ENCODE measurements at regions not wholly inside any gene's neighbourhood (a gene's known extent, or its start where the extent isn't known, plus 50 kb on each side); places are given as distances from the start of the nearest gene placed in this dataset.

DNA sequence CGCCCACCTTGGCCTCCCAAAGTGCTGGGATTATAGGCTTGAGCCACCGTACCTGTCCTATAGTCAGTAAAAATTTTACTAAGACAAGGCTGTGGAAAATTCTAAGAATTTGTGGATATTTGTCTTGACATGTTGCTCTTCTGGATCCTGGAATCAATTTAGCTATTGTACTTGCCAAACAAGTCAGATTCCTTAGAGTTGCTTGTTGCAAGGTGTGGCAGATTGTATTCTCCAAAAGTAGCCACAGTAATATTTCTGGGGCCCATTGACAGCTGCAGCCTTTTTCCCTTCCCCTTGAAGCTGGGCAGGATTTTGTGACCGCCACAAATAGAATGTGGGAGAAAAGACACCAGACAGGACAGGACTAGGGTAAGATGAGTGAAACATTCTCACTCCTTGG, 98.8 kb upstream of the TMTC4 start:
- DNase-seq (ENCODE audit: low spot score), result no peak
- CTCF ChIA-PET (ENCODE audit: low intra/inter-chr PET ratio, low total read pairs), result no interaction called here
- WGBS (ENCODE audit: low lambda C conversion rate), result 54% methylated on average over 3 of the region's 3 CpGs
- POLR2A ChIA-PET, result no interaction called here
- H3K4me3 ChIP-seq (replicated peaks in 1 of 3; ENCODE audit: insufficient read depth in 1 of 3, low read depth in 2 of 3, low read length in 3 of 3), result no peak overlapping the region
- in situ Hi-C loops (cut with HindIII; ENCODE audit: extremely low pct_ligation_motif_present, low pct_unique_long_range_greater_than_20kb), result no loop called here
- intact Hi-C loops (cut with micrococcal nuclease; ENCODE audit: unreplicated experiment), result no loop called here
- H3K27ac ChIP-seq (ENCODE audit: extremely low read length, insufficient read depth, low read length), result no peak overlapping the region
- H4K20me1 ChIP-seq (ENCODE audit: insufficient read depth, low read length), result no peaks in the 10 kb centered on the region
- H2AFZ ChIP-seq (ENCODE audit: low read length), result no peak overlapping the region
- no peak for FAIRE-seq
- H3K9me3 ChIP-seq (ENCODE audit: low read length), result no peaks in the 10 kb centered on the region
- ATAC-seq, result no peak
- H3K9ac ChIP-seq (ENCODE audit: insufficient read depth, low read depth, low read length), result no peak overlapping the region
- no peak for TF ChIP-seq JUN (CRISPR knock-in tag; IDR thresholded peaks at IDR 0.05)
- TF ChIP-seq TBP (CRISPR knock-in tag; IDR thresholded peaks at IDR 0.05), result no peak
- TF ChIP-seq NR3C1 (CRISPR knock-in tag; IDR thresholded peaks at IDR 0.05), result no peak
- TF ChIP-seq, protein P1, sequence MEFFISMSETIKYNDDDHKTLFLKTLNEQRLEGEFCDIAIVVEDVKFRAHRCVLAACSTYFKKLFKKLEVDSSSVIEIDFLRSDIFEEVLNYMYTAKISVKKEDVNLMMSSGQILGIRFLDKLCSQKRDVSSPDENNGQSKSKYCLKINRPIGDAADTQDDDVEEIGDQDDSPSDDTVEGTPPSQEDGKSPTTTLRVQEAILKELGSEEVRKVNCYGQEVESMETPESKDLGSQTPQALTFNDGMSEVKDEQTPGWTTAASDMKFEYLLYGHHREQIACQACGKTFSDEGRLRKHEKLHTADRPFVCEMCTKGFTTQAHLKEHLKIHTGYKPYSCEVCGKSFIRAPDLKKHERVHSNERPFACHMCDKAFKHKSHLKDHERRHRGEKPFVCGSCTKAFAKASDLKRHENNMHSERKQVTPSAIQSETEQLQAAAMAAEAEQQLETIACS (CRISPR knock-in tag; IDR thresholded peaks at IDR 0.05), result no peak
- TF ChIP-seq ZNF101 (CRISPR knock-in tag; IDR thresholded peaks at IDR 0.05; ENCODE audit: borderline replicate concordance, low read depth), result no peak
- TF ChIP-seq ZNF589 (CRISPR knock-in tag; conservative IDR thresholded peaks at IDR 0.05), result no peak
- TF ChIP-seq PHF8 (CRISPR knock-in tag; IDR thresholded peaks at IDR 0.05), result no peak
- TF ChIP-seq ZNF143 (CRISPR knock-in tag; IDR thresholded peaks at IDR 0.05), result no peak
- TF ChIP-seq AHR (CRISPR knock-in tag; IDR thresholded peaks at IDR 0.05), result no peak
- TF ChIP-seq ZBTB38 (CRISPR knock-in tag; IDR thresholded peaks at IDR 0.05), result no peak
- TF ChIP-seq, protein P2, sequence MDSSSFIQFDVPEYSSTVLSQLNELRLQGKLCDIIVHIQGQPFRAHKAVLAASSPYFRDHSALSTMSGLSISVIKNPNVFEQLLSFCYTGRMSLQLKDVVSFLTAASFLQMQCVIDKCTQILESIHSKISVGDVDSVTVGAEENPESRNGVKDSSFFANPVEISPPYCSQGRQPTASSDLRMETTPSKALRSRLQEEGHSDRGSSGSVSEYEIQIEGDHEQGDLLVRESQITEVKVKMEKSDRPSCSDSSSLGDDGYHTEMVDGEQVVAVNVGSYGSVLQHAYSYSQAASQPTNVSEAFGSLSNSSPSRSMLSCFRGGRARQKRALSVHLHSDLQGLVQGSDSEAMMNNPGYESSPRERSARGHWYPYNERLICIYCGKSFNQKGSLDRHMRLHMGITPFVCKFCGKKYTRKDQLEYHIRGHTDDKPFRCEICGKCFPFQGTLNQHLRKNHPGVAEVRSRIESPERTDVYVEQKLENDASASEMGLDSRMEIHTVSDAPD (CRISPR knock-in tag; IDR thresholded peaks at IDR 0.05), result no peak
- no peak for TF ChIP-seq ZNF446 (CRISPR knock-in tag; IDR thresholded peaks at IDR 0.05)
- TF ChIP-seq, protein P3, sequence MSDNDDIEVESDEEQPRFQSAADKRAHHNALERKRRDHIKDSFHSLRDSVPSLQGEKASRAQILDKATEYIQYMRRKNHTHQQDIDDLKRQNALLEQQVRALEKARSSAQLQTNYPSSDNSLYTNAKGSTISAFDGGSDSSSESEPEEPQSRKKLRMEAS (IDR thresholded peaks at IDR 0.05), result no peak
- no peak for TF ChIP-seq ZFP36L2 (CRISPR knock-in tag; IDR thresholded peaks at IDR 0.05)
- TF ChIP-seq E2F1 (CRISPR knock-in tag; IDR thresholded peaks at IDR 0.05), result no peak
- no peak for TF ChIP-seq BCLAF1 (IDR thresholded peaks at IDR 0.05)
- TF ChIP-seq TCF7 (IDR thresholded peaks at IDR 0.05; ENCODE audit: low read depth), result no peak
- no peaks in the 10 kb centered on the region for H3K36me3 ChIP-seq (replicated peaks in 1 of 2; ENCODE audit: control insufficient read depth in 1 of 2, insufficient read depth in 2 of 2, low read length in 2 of 2)
- H3K27me3 ChIP-seq (ENCODE audit: control insufficient read depth in 1 of 2, insufficient read depth in 2 of 2, low read length in 2 of 2), result no peaks in the 10 kb centered on the region; a peak in 1 of 5 replicates
- peaks cover 2% of the 10 kb centered on the region; the same call in 1 of the 2 replicates for H3K4me1 ChIP-seq (ENCODE audit: insufficient read depth, low read length)
- H3K79me2 ChIP-seq (ENCODE audit: insufficient read depth, low read length), result no peaks in the 10 kb centered on the region
- no TSS peak for BruUV-seq (replicated peaks)
- no peak overlapping the region for H3K4me2 ChIP-seq (ENCODE audit: low read depth, low read length)
